Mesenchymal stem cell (in vitro differentiated cells and primary cell): ENCODE measurements at regions not wholly inside any gene's neighbourhood (a gene's known extent, or its start where the extent isn't known, plus 50 kb on each side); places are given as distances from the start of the nearest gene placed in this dataset.

ENCODE experiments used
- DNase-seq: peaks from one replicate; pipeline ENCODE4 v3.0.0-alpha.2; 2013
- H2AFZ ChIP-seq: one replicate; pipeline ENCODE4 v1.6.1; 2013; ENCODE audit warnings: low read depth, mild to moderate bottlenecking, control low read depth, inconsistent platforms, low read length, moderate library complexity
- H2AK5ac ChIP-seq: 2 replicates; pipeline ENCODE4 v1.6.1; 2013; ENCODE audit warnings: low read length, moderate library complexity, mild to moderate bottlenecking, inconsistent platforms; ENCODE audit not compliant: severe bottlenecking
- H2BK120ac ChIP-seq: one replicate; pipeline ENCODE4 v1.6.1; 2013; ENCODE audit warnings: low read depth, mild to moderate bottlenecking, inconsistent platforms, low read length, moderate library complexity
- H2BK12ac ChIP-seq, 2 experiments: one replicate each; pipeline ENCODE4 v1.6.1; 2013; ENCODE audit warnings: inconsistent platforms in 2 of 2, low read length in 2 of 2, mild to moderate bottlenecking in 2 of 2, moderate library complexity in 2 of 2, control low read depth in 1 of 2
- H2BK15ac ChIP-seq: one replicate; pipeline ENCODE4 v1.6.1; 2013; ENCODE audit warnings: mild to moderate bottlenecking, low read depth, inconsistent platforms; ENCODE audit not compliant: poor library complexity, severe bottlenecking
- H2BK5ac ChIP-seq: 2 replicates; pipeline ENCODE4 v1.6.1; 2013; ENCODE audit warnings: low read depth, mild to moderate bottlenecking, low read length, control low read depth, inconsistent platforms; ENCODE audit not compliant: poor library complexity, severe bottlenecking
- H3K14ac ChIP-seq, 2 experiments: one replicate each; pipeline ENCODE4 v1.6.1; 2013; ENCODE audit warnings: inconsistent platforms in 2 of 2, low read length in 2 of 2, control low read depth in 1 of 2, mild to moderate bottlenecking in 1 of 2, moderate library complexity in 1 of 2
- H3K18ac ChIP-seq, 2 experiments: one replicate each; pipeline ENCODE4 v1.6.1; 2013; ENCODE audit warnings: inconsistent platforms in 2 of 2, low read length in 2 of 2, control low read depth in 1 of 2, low read depth in 1 of 2, mild to moderate bottlenecking in 1 of 2
- H3K23ac ChIP-seq, 2 experiments: one replicate each; pipeline ENCODE4 v1.6.1; 2013; ENCODE audit warnings: inconsistent platforms in 2 of 2, low read length in 2 of 2, mild to moderate bottlenecking in 2 of 2, moderate library complexity in 2 of 2, control low read depth in 1 of 2
- H3K27ac ChIP-seq: 2 replicates; pipeline ENCODE4 v1.5.1; 2013; ENCODE audit warnings: mild to moderate bottlenecking, moderate library complexity, low read length, control low read depth, inconsistent platforms; ENCODE audit not compliant: poor library complexity, severe bottlenecking
- H3K27me3 ChIP-seq, 2 experiments: 2 replicates each; pipeline versions ENCODE4 v1.6.1 to v1.7.0; 2013; ENCODE audit warnings: low read length in 2 of 2, mild to moderate bottlenecking in 2 of 2, moderate library complexity in 2 of 2, control low read depth in 1 of 2, inconsistent platforms in 1 of 2; ENCODE audit not compliant: control insufficient read depth in 1 of 2, insufficient read depth in 1 of 2
- H3K36me3 ChIP-seq, 2 experiments: 2 replicates each; pipeline versions ENCODE4 v1.6.1 to v1.7.0; 2013; ENCODE audit warnings: low read length in 2 of 2, control low read depth in 1 of 2, inconsistent platforms in 1 of 2, low read depth in 1 of 2, mild to moderate bottlenecking in 1 of 2; ENCODE audit not compliant: insufficient read depth in 2 of 2, control insufficient read depth in 1 of 2
- H3K4ac ChIP-seq, 2 experiments: one replicate each; pipeline ENCODE4 v1.6.1; 2013; ENCODE audit warnings: inconsistent platforms in 2 of 2, low read length in 2 of 2, mild to moderate bottlenecking in 2 of 2, moderate library complexity in 2 of 2, control low read depth in 1 of 2, low read depth in 1 of 2
- H3K4me1 ChIP-seq: 2 replicates; pipeline ENCODE4 v1.6.1; 2013; ENCODE audit warnings: low read depth, low read length, control low read depth; ENCODE audit not compliant: control insufficient read depth, insufficient read depth
- H3K4me2 ChIP-seq: 2 replicates; pipeline ENCODE4 v1.6.1; 2013; ENCODE audit warnings: low read length, mild to moderate bottlenecking, inconsistent platforms; ENCODE audit not compliant: poor library complexity, severe bottlenecking
- H3K4me3 ChIP-seq, 2 experiments: 2 replicates each; pipeline versions ENCODE4 v1.5.1 to v1.7.0; 2013; ENCODE audit warnings: low read length in 2 of 2, mild to moderate bottlenecking in 2 of 2, control low read depth in 1 of 2, low read depth in 1 of 2; ENCODE audit not compliant: insufficient read depth in 1 of 2
- H3K79me1 ChIP-seq: replicated peaks from 2 replicates; pipeline ENCODE4 v1.6.1; 2013; ENCODE audit warnings: mild to moderate bottlenecking, control low read depth, low read length, inconsistent platforms; ENCODE audit not compliant: poor library complexity, severe bottlenecking
- H3K9ac ChIP-seq: 2 replicates; pipeline ENCODE4 v1.7.0; 2013; ENCODE audit warnings: mild to moderate bottlenecking, low read length, moderate library complexity
- H3K9me3 ChIP-seq: 2 replicates; pipeline ENCODE4 v1.7.0; 2013; ENCODE audit warnings: mild to moderate bottlenecking, low read length; ENCODE audit not compliant: control insufficient read depth
- H4K8ac ChIP-seq: one replicate; pipeline ENCODE4 v1.6.1; 2013; ENCODE audit warnings: inconsistent platforms, mild to moderate bottlenecking, low read length, moderate library complexity
- H4K91ac ChIP-seq: one replicate; pipeline ENCODE4 v1.6.1; 2013; ENCODE audit warnings: mild to moderate bottlenecking, low read length, inconsistent platforms
- WGBS: methylation state at CpG from one replicate; pipeline ENCODE4 v1.1.7; 2013; ENCODE audit warnings: mixed read lengths; 5-methylcytosine and 5-hydroxymethylcytosine counted together

DNA sequence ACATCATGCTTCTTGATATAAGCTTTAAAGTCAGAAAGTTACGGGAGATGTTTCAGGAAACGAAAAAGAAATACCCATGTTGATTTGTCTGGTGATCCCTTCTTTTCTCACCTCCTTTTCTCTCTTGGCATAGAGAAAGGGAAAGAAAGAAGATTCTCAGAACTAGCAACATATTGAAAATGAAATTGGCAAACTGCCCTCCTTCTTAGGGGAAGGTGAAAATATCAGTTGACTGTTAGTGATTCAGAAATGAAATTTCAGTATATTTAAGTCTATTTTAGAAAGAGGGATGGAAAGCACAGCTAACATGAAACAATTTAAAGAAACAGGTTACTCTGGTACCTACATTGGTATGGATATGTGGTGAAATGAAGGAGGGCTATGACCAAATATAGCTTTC, 918.1 kb downstream of the METTL15 start:
- H3K4me2 ChIP-seq: no peak overlapping the region
- H3K14ac ChIP-seq: no peak overlapping the region
- WGBS: 100% methylated on average over 2 of the region's 2 CpGs
- H4K91ac ChIP-seq: no peak overlapping the region
- peaks cover 51% of the 10 kb centered on the region for H3K9me3 ChIP-seq
- no peak overlapping the region for H2BK15ac ChIP-seq
- H3K4me3 ChIP-seq: no peak overlapping the region
- no peak overlapping the region for H2AFZ ChIP-seq
- H3K23ac ChIP-seq: no peak overlapping the region
- no peaks in the 10 kb centered on the region for H3K4me1 ChIP-seq
- no peak overlapping the region for H4K8ac ChIP-seq
- no peak overlapping the region for H2BK12ac ChIP-seq
- no peak overlapping the region for H2BK5ac ChIP-seq
- no peak overlapping the region for H3K4ac ChIP-seq
- no peak overlapping the region for H2BK120ac ChIP-seq
- H3K27ac ChIP-seq: no peak overlapping the region
- H2AK5ac ChIP-seq: no peak overlapping the region
- no peaks in the 10 kb centered on the region for H3K36me3 ChIP-seq
- H3K79me1 ChIP-seq: no peaks in the 10 kb centered on the region
- no peaks in the 10 kb centered on the region for H3K27me3 ChIP-seq
- no peak overlapping the region for H3K9ac ChIP-seq
- no peak overlapping the region for H3K18ac ChIP-seq
- no peak for DNase-seq

GRCh38 chr11:29025001-29025400, 916.8 kb downstream of the METTL15 start:
- H3K36me3 ChIP-seq: no peaks in the 10 kb centered on the region
- no peak overlapping the region for H2BK12ac ChIP-seq
- H3K4ac ChIP-seq: no peak overlapping the region
- H3K4me2 ChIP-seq: no peak overlapping the region
- H3K18ac ChIP-seq: no peak overlapping the region
- H3K4me1 ChIP-seq: no peaks in the 10 kb centered on the region
- no peak overlapping the region for H2AK5ac ChIP-seq
- H4K91ac ChIP-seq: no peak overlapping the region
- H3K79me1 ChIP-seq: no peaks in the 10 kb centered on the region
- H3K14ac ChIP-seq: no peak overlapping the region
- H2BK120ac ChIP-seq: no peak overlapping the region
- H3K23ac ChIP-seq: no peak overlapping the region
- H2BK15ac ChIP-seq: no peak overlapping the region
- no peaks in the 10 kb centered on the region for H3K27me3 ChIP-seq
- H3K27ac ChIP-seq: no peak overlapping the region
- H2BK5ac ChIP-seq: no peak overlapping the region
- no peak overlapping the region for H3K9ac ChIP-seq
- DNase-seq: no peak
- 62% methylated on average over 3 of the region's 3 CpGs for WGBS
- H3K9me3 ChIP-seq: peaks cover 38% of the 10 kb centered on the region
- H3K4me3 ChIP-seq: no peak overlapping the region
- H4K8ac ChIP-seq: no peak overlapping the region
- no peak overlapping the region for H2AFZ ChIP-seq

- H3K27ac ChIP-seq: no peak overlapping the region
- H3K18ac ChIP-seq: no peak overlapping the region
- H3K4me2 ChIP-seq: no peak overlapping the region
- peaks cover 32% of the 10 kb centered on the region for H3K9me3 ChIP-seq
- H3K27me3 ChIP-seq: no peaks in the 10 kb centered on the region
- no peak overlapping the region for H4K91ac ChIP-seq
- no peak overlapping the region for H2AK5ac ChIP-seq
- H2BK5ac ChIP-seq: no peak overlapping the region
- no peaks in the 10 kb centered on the region for H3K79me1 ChIP-seq
- H3K4ac ChIP-seq: no peak overlapping the region
- H3K4me1 ChIP-seq: no peaks in the 10 kb centered on the region
- 76% methylated on average over 3 of the region's 4 CpGs for WGBS
- no peak overlapping the region for H2BK15ac ChIP-seq
- no peak overlapping the region for H2BK120ac ChIP-seq
- no peak overlapping the region for H4K8ac ChIP-seq
- H2BK12ac ChIP-seq: no peak overlapping the region
- no peak overlapping the region for H3K9ac ChIP-seq
- no peak overlapping the region for H2AFZ ChIP-seq
- no peaks in the 10 kb centered on the region for H3K36me3 ChIP-seq
- H3K4me3 ChIP-seq: no peak overlapping the region
- no peak for DNase-seq
- H3K14ac ChIP-seq: no peak overlapping the region
- no peak overlapping the region for H3K23ac ChIP-seq
Measured at GRCh38 chr11:29024386-29024785, 916.2 kb downstream of the METTL15 start.

DNA sequence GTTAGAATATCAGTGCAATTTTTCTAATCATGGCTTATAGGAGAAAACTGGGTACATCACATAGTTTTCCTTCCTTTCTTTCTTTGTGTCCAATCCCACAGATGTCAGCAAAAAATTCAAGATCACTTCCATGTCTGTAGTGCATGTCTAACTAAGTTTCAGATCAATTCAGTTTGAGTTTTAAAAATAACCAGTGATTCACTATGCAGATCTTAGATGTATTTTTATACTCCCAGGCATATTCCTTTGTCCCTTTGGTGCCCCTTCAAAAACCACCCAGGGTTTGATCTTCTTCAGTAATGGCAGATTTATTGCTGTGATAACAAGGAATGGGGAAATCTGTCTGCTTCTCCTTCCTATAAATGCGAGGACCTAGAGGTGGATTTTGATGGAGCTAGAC, 915.6 kb downstream of the METTL15 start:
- Histone ChIP-seq H3K4me1 (no peaks in the 10 kb centered on the region), H2BK15ac (no peak overlapping the region), H3K4me3 (no peak overlapping the region), H3K23ac (no peak overlapping the region), H2AFZ (no peak overlapping the region), H2AK5ac (no peak overlapping the region), H3K4me2 (no peak overlapping the region), H3K27ac (no peak overlapping the region), H2BK120ac (no peak overlapping the region), H3K27me3 (no peaks in the 10 kb centered on the region), H3K9ac (no peak overlapping the region), H3K14ac (no peak overlapping the region), H4K91ac (no peak overlapping the region), H3K4ac (no peak overlapping the region), H2BK5ac (no peak overlapping the region), H4K8ac (no peak overlapping the region), H3K36me3 (no peaks in the 10 kb centered on the region), H2BK12ac (no peak overlapping the region), H3K79me1 (no peaks in the 10 kb centered on the region), H3K9me3 (peaks cover 27% of the 10 kb centered on the region), H3K18ac (no peak overlapping the region)
- DNase-seq: no peak
- WGBS: no CpG with 5 or more reads among the region's 1 CpG
